ENCODE measurements at regions not wholly inside any gene's neighbourhood (a gene's known extent, or its start where the extent isn't known, plus 50 kb on each side); places are given as distances from the start of the nearest gene placed in this dataset.

- H3K9me3 ChIP-seq: no peaks in the 10 kb centered on the region
- no peak overlapping the region for H3K27ac ChIP-seq
- H3K4me1 ChIP-seq: no peaks in the 10 kb centered on the region
- intact Hi-C loops (cut with DNase I): no loop called here
- no peaks in the 10 kb centered on the region for H3K27me3 ChIP-seq
- TF ChIP-seq CTCF (IDR thresholded peaks at IDR 0.05): no peak
- DNase-seq (ENCODE audit: low spot score in 2 of 2): no peak
- H3K4me3 ChIP-seq: no peak overlapping the region
- H3K36me3 ChIP-seq: no peaks in the 10 kb centered on the region
These were observed 86.7 kb upstream of the MARK1 start for GRCh38 chr1:220441211-220441610.

- no peak overlapping the region for H3K4me3 ChIP-seq
- intact Hi-C loops (cut with DNase I): no loop called here
- H3K9me3 ChIP-seq: no peaks in the 10 kb centered on the region
- TF ChIP-seq CTCF (IDR thresholded peaks at IDR 0.05): no peak
- H3K4me1 ChIP-seq: no peaks in the 10 kb centered on the region
- no peak for DNase-seq (ENCODE audit: low spot score in 2 of 2)
- no peak overlapping the region for H3K27ac ChIP-seq
- no peaks in the 10 kb centered on the region for H3K27me3 ChIP-seq
- H3K36me3 ChIP-seq: no peaks in the 10 kb centered on the region
These were observed 89.2 kb upstream of the MARK1 start for GRCh38 chr1:220438741-220439140.

GRCh38 chr1:220432408-220432807 is 95.5 kb upstream of the MARK1 start:
- Histone ChIP-seq H3K27me3 (no peaks in the 10 kb centered on the region), H3K36me3 (no peaks in the 10 kb centered on the region), H3K9me3 (no peaks in the 10 kb centered on the region), H3K4me3 (no peak overlapping the region), H3K27ac (no peak overlapping the region), H3K4me1 (no peaks in the 10 kb centered on the region)
- intact Hi-C loops (cut with DNase I): no loop called here
- DNase-seq (ENCODE audit: low spot score in 2 of 2): no peak
- no peak for TF ChIP-seq CTCF (IDR thresholded peaks at IDR 0.05)

GRCh38 chr1:220431554-220432239 is 96.2 kb upstream of the MARK1 start:
- intact Hi-C loops (cut with DNase I): no loop called here
- H3K36me3 ChIP-seq: no peaks in the 10 kb centered on the region
- no peaks in the 10 kb centered on the region for H3K4me1 ChIP-seq
- DNase-seq (ENCODE audit: low spot score in 2 of 2): no peak
- H3K9me3 ChIP-seq: no peaks in the 10 kb centered on the region
- no peak overlapping the region for H3K27ac ChIP-seq
- no peak for TF ChIP-seq CTCF (IDR thresholded peaks at IDR 0.05)
- no peak overlapping the region for H3K4me3 ChIP-seq
- no peaks in the 10 kb centered on the region for H3K27me3 ChIP-seq

GRCh38 chr1:220430586-220430985 is 97.3 kb upstream of the MARK1 start:
- Histone ChIP-seq H3K9me3 (no peaks in the 10 kb centered on the region), H3K4me1 (no peaks in the 10 kb centered on the region), H3K36me3 (no peaks in the 10 kb centered on the region), H3K27me3 (no peaks in the 10 kb centered on the region), H3K4me3 (no peak overlapping the region), H3K27ac (no peak overlapping the region)
- intact Hi-C loops (cut with DNase I): no loop called here
- no peak for DNase-seq (ENCODE audit: low spot score in 2 of 2)
- no peak for TF ChIP-seq CTCF (IDR thresholded peaks at IDR 0.05)

GRCh38 chr1:220430059-220430458 is 97.9 kb upstream of the MARK1 start:
- Histone ChIP-seq H3K27me3 (no peaks in the 10 kb centered on the region), H3K4me3 (no peak overlapping the region), H3K9me3 (no peaks in the 10 kb centered on the region), H3K36me3 (no peaks in the 10 kb centered on the region), H3K27ac (no peak overlapping the region), H3K4me1 (no peaks in the 10 kb centered on the region)
- intact Hi-C loops (cut with DNase I): no loop called here
- no peak for TF ChIP-seq CTCF (IDR thresholded peaks at IDR 0.05)
- DNase-seq (ENCODE audit: low spot score in 2 of 2): no peak
